NB4 (cell line): ENCODE measurements at regions not wholly inside any gene's neighbourhood (a gene's known extent, or its start where the extent isn't known, plus 50 kb on each side); places are given as distances from the start of the nearest gene placed in this dataset.
A peak's percentile ranks its signal among the peaks of the same experiment; 100 is the strongest.

Experiments used
- DNase-seq: peaks from one replicate; pipeline ENCODE4 v3.0.0; 2010; ENCODE audit warnings: low read depth
- H3K4me3 ChIP-seq: one replicate; pipeline ENCODE4 v1.5.1; 2011; ENCODE audit warnings: mild to moderate bottlenecking, low read depth, low read length, moderate library complexity
- CTCF ChIP-seq: IDR thresholded peaks from one replicate; pipeline ENCODE4 v1.5.1; 2012; ENCODE audit warnings: low read depth, low read length
- MAX ChIP-seq: IDR thresholded peaks from 2 replicates; pipeline ENCODE4 v1.6.1; 2011; ENCODE audit warnings: low read depth, low read length
- MYC ChIP-seq: IDR thresholded peaks from 2 replicates; pipeline ENCODE4 v1.6.1; 2011; ENCODE audit warnings: low read depth, low read length
- POLR2A ChIP-seq: IDR thresholded peaks from 2 replicates; pipeline ENCODE4 v1.6.1; 2011; ENCODE audit warnings: mild to moderate bottlenecking; ENCODE audit not compliant: insufficient read length; ENCODE audit errors: extremely low read depth

- no peak overlapping the region for H3K4me3 ChIP-seq
- TF ChIP-seq POLR2A (no peak), MYC (no peak), MAX (no peak), CTCF (no peak)
- peak; percentile 7 for DNase-seq
Observed at GRCh38 chr1:5423109-5423508, 569.1 kb downstream of the NPHP4 start.

- H3K4me3 ChIP-seq: no peak overlapping the region
- TF ChIP-seq POLR2A: no peak
- TF ChIP-seq CTCF: no peak
- no peak for TF ChIP-seq MYC
- TF ChIP-seq MAX: no peak
- no peak for DNase-seq
Observed at GRCh38 chr1:5419501-5419900, 572.7 kb downstream of the NPHP4 start.

- H3K4me3 ChIP-seq: no peak overlapping the region
- TF ChIP-seq MYC (no peak), MAX (no peak), CTCF (no peak), POLR2A (no peak)
- no peak for DNase-seq
Observed at GRCh38 chr1:5416518-5416917, 575.7 kb downstream of the NPHP4 start.

GRCh38 chr1:5415606-5416005 is 576.6 kb downstream of the NPHP4 start:
- TF ChIP-seq MAX (no peak), POLR2A (no peak), CTCF (no peak), MYC (no peak)
- H3K4me3 ChIP-seq: no peak overlapping the region
- DNase-seq: no peak

GRCh38 chr1:5410652-5411051 is 581.6 kb downstream of the NPHP4 start:
- no peak for DNase-seq
- no peak for TF ChIP-seq POLR2A
- no peak for TF ChIP-seq MYC
- no peak for TF ChIP-seq MAX
- no peak for TF ChIP-seq CTCF
- no peak overlapping the region for H3K4me3 ChIP-seq

- DNase-seq: no peak
- no peak overlapping the region for H3K4me3 ChIP-seq
- TF ChIP-seq CTCF: no peak
- TF ChIP-seq MAX: no peak
- TF ChIP-seq MYC: no peak
- no peak for TF ChIP-seq POLR2A
Observed at GRCh38 chr1:5408401-5408800, 583.8 kb downstream of the NPHP4 start.
